Stimulated activated CD4-positive, alpha-beta T cell treated with anti-CD3 and anti-CD28 coated beads, Interleukin-2, amount 100 ng/mL, for 4 hours (primary cell): ENCODE measurements at regions not wholly inside any gene's neighbourhood (a gene's known extent, or its start where the extent isn't known, plus 50 kb on each side); places are given as distances from the start of the nearest gene placed in this dataset.

Source experiments
- DNase-seq: peaks from one replicate; pipeline ENCODE4 v3.0.0-alpha.2; 2020; ENCODE audit warnings: low read depth

DNA sequence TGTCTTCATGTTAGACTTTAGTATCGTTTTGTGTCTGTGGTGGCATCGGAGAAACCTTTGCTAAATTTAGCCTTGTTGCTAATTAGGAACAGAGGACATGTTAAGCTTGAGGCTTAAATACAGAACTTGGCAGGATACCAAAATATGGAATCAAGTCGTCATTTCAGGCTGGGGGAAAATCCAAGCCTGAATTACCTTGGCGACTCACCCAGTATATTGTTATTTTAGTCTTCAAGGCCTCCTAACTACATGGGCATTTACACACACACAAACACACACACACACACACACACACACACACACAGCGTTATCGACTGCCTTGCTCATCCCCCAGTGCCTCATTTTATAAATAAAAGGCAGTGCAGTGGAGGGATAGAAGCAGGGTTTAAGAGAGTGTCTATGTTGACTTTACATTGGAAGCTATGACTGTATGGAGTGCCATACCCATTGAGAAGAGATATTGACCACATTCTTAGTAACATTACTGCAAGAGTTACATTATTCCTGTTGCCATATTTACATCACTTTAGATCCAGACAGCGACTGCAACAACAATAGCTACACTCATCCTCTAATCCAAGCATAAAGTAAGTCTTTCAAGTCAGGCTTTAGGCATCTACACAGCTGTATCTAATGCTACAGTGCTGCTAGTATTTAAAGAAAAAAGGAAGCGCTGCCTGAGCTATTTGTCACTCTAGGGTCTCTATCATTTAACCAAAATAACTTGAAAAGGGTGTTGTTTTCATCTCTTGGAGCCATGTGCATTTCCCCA lies 210.8 kb upstream of the SEMA6D start:
- no peak for DNase-seq

DNA sequence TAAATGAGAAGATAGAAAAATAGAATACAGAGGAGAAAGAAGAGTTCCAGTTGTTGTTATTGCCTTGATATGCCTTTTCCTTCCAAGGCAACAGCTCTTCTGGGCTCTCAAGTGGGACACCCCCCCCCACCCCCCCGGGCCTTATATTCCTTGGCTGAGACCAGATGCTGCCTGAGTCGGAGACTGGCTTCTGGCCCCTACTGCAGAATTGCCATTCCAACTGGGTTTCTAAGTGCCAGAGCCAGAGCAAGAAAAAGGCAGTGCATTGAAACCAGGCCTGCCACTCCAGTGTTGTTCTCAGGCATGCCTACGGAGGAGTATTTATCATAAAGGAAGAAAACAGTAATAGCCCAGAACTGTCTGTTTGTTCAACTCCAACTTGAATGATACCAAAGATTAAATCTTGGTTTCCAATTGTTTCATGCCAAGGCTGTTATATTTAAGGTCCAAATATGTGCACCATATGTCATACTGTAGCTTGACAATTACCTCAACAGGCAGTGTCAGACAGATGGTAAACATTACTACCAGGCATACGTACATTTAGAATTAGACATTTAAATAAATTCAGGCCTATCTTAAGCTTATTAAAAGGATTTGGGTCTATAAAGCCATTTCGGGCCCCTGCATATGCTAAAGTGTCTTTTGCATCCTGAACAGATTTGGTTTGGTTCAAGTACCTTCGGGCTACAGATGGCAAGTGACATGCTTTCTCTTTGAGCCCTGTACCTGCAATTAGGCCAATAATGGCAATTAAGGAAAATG lies 209.9 kb upstream of the SEMA6D start:
- no peak for DNase-seq

DNA sequence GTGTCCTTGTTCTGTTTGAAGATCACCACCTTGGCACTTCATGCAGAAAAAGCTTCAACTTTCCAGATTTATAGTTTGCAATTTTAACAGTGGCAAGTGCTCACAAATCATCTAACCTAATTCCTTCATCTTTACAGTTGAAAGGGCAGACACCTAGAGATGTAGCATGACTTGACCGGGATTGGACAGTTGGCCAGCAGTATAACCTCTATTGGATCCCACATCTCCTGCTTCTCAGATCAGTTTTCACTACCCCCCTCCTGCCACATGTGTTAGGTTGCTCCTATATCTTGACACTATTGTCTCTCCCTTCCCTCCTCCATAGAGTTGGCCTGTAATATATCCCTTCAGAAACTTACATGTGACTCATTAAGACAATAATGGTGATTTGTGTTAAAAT lies 206.0 kb upstream of the SEMA6D start:
- no peak for DNase-seq

DNA sequence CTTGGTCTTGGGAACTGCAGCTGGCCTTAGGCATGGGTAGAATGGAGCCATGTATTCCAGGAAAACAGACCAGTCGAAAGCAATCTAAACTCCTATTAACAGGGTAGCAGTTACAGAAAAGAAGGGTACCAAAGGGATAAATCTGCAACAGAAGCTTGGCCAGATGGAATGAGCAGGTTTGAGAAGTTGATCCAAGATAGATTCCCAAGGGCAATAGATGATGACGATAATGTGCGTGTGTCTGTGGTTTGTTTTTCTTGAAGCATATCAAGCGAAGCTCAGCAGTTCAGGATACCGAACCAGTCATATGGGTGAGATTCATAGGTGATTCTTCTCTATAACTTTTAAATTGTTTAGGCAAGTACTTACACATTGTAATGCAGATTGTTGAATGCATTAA lies 203.8 kb upstream of the SEMA6D start:
- DNase-seq = no peak

DNA sequence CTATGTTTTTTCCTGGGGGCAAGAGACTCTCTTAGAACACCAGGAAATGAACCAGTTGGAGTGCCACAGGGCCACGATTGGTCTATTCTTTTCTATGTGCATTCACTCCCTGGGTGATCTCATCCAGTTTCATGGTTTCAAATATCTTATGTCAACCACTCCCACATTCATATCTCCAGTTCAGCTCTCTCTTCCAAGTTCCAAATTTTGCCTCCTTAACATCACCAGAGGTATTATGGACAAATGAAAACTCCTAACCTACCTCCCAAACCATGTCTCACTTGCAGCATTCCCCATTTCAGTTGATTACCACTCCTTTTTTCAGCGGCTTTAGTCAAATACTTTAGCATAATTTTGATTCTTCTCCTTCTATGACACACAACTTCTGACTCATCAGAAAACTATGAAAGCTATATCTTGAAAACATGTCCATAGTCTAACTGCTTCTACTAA lies 203.1 kb upstream of the SEMA6D start:
- DNase-seq = no peak

DNA sequence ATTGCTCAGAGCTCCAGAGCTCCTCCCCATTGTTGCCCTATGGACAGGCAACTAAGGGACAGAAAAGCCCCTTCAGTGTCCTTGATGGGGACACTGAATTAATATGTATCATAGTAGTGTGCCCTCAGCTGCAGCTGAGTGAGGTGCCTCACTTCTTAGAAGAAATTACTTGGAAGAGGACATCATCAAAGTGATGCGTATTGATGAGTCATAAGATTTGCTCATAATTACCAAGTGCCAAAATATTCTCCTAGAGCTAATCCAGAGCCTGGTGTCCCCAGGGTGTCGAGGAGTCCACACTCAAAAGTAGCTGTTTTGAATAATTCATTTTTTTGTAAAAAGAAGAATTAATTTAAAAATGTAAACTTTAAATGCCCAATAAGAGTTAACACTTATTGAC lies 200.7 kb upstream of the SEMA6D start:
- DNase-seq = no peak

DNA sequence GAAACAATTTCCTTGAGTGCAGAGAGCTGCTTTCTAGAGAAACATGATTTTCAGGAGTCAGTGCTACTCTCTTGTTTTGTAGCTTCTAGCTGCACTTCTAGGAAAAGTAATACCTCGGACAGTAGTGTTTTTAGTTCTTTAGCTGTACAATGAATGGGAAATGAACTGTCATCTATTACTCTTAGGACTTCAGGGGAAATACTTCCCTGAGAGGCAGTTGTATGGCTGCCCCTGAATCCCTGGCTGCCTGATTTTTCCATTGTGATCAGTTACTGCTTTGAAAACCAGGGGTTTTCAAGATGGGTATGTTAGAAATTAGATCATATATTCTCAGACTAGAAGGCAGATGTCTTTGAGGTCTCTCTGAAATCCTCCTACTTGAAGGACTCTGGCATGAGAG lies 200.3 kb upstream of the SEMA6D start:
- no peak for DNase-seq

DNA sequence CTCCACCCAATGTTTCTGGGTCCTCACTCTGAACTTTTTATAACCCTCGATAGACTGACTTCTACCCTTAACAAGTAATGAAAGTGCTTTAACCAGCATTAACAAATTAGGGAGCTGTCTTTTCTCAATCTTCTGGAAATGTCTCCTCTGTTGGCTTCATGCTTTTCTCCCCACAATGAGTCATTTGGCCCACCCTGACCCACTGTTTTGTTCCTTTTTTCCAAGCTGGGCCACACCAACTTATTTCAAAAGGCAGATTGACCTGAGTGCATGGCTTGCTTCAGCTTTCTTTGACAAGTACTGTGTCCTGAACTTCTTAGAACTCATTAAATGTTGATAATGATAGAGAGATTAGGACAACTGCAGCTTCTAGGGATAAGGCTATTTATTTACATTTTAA lies 199.6 kb upstream of the SEMA6D start:
- DNase-seq = no peak

DNA sequence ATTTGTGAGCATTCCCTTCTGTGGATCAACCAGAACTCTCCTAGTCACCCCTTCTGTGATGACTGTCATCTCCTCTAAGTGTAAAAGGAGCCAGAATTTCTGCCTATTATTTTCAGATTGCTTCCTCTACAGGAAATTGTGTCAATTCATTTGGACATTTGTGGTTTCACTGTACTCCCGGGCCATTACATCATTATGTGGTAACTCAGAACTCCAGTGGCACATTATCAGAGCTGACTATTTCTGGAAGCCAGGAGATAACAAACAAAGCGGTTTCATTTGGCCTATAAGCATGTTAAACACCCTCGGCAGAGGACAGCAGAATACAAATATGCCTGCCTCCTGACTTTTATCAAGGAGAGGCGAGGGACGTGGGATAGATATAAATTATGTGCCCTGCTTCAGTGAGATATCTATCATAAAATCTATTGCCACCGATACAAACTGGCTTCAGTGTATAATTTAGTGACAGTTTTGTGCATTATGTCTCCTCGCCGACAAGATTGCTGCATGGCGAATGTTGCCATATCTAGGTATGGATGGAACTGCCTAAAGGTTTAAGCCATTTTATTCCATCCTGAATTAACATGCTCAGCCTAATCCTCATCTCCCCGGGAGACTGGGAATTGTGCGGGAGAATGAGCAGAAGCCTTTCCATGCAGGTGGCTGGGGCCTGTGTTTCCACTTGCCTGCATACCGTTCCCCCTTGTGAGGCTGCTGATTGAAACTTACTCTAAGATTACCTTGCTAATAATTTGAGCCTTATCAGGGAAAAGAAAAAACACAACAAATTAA lies 193.4 kb upstream of the SEMA6D start:
- no peak for DNase-seq

DNA sequence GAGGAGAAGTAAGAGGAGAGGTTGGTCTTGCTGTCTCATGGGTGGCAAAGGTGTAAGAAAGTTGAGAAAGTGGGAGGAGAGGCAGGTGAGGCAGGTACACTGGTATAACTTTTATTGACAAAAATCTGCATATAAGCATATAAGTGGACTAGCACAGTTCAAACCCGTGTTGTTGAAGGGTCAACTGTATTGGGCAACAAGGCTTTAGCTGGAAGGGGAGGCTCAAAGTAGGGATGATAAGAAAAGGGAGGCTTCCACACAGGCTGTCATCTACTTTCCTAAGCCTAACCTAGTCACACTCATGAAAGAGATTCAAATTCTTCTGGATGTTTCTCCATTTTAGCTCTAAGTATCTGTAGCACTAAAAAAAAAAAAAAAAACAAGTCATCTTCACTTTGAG lies 188.1 kb upstream of the SEMA6D start:
- DNase-seq = no peak

DNA sequence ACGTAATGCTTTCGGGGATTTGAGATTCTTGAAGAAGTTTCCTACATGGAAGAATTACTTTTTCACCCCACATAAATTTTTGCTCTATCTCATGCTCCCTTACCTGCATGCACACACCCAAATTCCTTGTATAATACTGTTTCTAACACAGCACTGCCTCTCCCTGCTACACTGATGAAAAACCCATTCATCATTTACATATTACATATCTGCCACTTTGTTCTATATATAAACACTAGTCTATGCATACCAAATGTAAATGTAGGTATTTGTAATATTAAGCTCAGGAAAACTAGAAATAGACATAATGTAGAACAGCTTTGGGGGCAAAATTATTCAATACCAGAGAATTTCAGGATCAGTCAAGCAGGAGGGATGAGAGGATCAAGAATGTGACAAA lies 182.6 kb upstream of the SEMA6D start:
- no peak for DNase-seq

DNA sequence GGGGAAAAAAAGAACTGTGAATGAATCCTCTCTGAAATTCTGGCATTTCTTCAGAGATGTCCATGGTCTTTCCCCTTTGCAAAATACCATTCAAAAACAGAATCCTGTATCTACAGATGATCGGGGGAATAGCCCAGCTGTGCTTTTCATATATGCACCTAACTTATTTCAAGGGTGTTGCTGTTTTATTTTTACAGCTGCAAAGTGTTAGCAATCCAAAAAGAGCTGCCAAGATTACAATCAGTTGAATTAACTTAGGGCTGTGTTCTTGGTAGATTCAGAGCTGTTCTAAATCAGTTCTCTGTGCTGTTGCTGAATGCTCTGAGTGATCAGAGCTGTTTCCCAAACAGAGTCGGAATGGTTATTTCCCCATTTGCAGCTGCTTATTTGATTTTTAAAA lies 175.7 kb upstream of the SEMA6D start:
- DNase-seq = no peak

DNA sequence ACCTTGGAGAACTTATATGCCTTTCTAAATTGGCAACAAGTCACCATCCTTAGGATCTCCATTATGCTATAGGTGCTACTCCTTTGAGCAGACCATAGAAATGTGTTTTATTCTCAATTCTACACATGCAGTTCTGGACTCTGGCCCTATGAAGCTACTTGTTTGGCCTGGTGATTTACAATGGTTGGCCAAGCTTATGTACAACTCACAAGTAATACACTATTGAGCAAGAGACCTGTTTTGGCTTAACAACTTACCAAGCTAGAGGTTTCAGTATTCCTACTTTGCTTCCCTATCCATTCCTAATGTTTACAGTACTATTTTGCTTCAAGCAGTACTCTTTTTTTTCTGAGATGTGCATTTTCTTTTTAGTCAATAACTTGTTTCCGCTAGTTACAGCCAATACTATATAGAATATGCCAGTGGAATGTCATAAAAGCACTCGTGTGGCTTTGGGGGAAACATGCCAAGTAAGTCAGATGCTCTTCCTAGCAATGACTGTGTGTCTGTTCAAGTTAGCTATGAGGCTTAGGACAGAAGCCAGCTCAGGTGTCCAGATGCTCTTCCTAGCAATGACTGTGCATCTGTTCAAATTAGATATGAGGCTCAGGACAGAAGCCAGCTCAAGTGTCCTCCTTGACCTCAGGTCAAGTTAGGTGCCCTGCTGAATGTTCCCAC lies 174.9 kb upstream of the SEMA6D start:
- DNase-seq = no peak

DNA sequence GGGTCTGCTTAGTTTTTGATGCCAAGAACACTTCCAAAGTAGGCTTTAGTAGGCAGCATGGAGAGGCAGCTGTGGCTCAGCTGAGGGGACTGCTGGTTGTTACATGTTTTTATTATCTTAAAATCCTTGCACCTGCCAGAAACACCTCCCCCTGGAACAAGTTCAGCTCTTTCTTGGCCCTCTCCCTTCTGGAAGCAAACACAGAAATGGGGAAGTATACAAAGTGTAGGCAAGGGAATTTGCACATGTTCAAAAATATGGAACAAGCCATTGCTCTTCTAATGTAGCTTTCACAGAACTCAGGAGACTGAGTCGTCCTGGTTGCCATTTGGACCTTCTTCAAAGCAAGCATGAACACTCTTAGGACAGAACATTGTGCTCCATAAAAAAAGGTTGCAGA lies 169.1 kb upstream of the SEMA6D start:
- no peak for DNase-seq

DNA sequence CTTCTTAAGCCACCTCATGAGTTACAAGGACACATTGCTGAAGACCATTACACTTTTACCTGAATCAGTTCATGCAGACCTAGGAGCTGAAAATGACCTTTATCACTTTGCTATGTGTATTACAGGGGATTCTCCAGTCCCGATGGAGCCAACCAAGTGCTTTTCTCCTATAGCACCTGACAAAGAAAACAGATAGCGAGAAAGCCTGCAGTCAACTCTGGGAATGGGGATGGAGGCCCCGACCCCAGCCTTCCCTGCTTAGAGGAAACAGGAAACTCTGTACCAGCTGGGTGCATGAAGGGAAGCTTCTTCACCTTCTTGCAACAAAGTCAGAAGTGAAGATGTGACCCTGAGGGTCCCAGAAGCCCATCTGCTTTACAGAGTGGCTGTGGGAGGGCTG lies 168.3 kb upstream of the SEMA6D start:
- no peak for DNase-seq

DNA sequence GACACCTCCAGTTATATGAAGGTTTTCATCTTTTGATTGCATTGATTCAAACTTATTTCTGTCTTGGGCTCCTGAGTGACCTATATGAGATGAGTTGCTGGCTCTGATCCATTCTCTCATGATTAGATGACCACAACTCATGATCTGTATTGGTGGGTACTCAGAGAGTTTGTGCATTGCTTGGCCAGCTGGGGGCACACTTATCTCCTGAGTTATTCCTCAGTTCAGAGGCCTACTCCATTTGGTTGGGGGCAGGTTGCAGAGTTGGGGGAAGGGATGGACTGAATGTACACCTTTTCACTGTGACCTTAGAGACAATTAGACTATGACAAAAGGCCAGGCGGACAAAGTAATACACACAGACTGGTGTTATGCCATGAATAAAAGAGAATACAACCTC lies 166.2 kb upstream of the SEMA6D start:
- no peak for DNase-seq

DNA sequence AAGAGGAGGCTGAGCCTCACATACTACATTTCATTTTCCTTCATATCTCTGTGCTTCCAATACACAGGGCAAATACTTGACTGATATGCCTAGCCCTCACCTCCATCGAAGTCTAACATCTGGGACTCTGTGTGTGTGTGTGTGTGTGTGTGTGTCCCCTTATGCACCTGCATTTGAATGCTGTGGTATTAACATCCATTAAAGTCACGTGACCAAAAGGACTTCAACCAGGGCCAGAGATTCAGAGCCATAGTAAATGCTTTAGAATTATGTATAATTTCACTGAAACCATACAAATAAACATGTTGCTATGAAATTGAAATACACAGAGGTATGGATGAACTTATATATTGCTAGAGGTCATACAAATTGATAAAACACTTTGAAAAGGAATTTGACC lies 165.8 kb upstream of the SEMA6D start:
- DNase-seq = no peak

DNA sequence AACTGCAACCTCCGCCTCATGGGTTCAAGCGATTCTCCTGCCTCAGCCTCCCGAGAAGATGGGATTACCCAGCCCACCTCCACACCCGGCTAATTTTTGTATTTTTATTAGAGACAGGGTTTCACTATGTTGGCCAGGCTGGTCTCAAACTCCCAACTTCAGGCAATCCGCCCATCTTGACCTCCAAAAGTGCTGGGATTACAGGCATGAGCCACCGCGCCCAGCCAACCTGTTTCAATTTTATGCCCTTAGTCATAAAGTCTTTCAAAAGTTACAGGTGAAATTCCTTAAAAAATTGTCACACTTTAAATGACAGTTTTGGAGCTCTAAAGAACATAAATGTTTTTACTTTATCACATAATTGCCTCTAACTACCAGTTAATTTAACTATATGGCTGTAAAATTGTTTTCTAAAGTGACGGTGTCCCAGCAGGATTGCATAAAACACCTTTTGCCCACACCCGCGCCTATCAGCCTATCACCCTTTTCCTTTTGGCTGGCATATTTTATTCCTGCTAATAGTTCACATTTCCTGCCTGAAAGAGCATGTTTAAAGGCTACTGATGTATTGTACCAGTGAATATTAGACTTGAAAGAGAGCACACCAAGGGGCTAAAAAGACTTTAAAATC lies 164.2 kb upstream of the SEMA6D start:
- DNase-seq = no peak

DNA sequence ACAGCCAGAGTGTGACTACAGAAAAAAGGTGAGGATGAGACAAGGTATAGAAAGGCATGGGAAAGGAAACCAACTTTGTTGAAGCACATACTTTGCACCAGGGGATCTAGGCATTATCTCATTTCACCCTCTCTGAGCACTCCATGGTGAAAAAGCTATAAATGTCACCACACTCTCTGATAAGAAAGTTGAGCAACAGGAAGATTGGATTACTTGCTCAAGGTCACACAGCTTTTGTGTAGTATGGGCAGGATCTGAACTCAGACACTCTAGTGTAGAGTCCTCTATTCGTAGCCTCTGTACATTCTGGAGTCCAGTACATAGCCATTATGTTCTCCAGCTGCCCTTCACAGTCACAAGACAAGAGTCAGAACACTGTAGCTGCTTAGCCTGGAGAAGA lies 163.4 kb upstream of the SEMA6D start:
- no peak for DNase-seq

DNA sequence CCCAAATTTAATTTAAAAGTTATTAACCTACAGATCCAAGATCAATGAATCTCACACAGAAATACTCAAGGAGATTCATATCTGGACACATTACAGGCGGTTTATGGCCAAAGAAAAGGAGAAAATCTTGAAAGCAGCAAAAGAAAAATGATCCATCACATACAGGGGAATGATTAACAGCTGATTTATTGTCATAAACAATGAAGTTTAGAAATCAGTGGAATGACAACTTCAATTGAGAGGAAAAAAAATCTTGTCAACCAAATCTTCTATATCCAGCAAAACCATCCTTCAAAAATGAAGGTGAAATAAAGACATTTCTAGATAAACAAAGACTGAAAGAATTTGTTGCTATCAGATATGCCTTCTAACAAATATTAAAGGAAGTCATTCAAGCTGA lies 156.2 kb upstream of the SEMA6D start:
- DNase-seq = no peak

DNA sequence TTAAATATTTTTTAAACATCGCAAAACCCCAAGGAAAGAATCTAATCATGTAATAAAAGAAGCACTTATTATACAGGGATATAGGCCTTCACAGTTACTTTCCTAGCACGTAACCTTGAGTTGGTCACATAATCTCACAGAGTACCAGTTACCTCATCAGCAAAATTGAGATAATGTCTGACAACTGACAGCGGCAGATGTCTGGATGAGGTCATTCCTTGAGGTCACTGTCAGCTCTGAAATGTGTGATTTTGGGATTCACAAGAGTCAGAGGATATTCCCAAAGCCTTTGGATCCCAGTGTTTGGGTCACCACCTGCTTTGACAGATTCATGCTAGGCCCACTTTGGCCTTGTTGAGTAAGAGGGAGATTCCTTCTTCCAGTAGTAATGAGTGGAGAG lies 151.4 kb upstream of the SEMA6D start:
- no peak for DNase-seq

DNA sequence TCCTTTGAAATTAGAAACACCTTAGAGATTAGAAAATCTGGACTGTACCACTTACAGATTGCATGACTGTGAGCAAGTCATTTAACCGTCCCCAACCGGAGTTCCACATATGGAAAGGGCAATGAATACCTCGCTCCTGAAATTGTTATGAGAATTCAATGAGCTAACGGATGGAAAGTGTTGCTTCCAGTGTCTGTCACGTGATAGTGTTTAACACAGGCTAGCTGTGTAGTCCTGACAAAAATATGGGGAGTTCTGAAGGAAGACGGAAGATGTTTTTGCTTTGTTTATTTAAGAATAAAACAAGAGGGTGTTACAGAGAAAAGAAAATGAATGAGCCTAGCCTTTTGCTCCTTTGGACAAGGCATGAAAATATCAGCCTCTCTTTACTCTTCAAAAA lies 150.7 kb upstream of the SEMA6D start:
- DNase-seq = no peak
